HG03469 (cell line): ENCODE measurements at regions not wholly inside any gene's neighbourhood (a gene's known extent, or its start where the extent isn't known, plus 50 kb on each side); places are given as distances from the start of the nearest gene placed in this dataset.
"Not testable (repeated sequence)": the region's sequence is repeated elsewhere in the genome, so short reads cannot be mapped to it uniquely, and the experiment has no call there.

Source experiments
- ATAC-seq: cut with Tn5 transposase; IDR thresholded peaks from one replicate; pipeline ENCODE4 v1.9.1; 2021; ENCODE audit warnings: mild to moderate bottlenecking, moderate library complexity, moderate number of reproducible peaks; ENCODE audit not compliant: unreplicated experiment

- ATAC-seq, result no peak
Observed at GRCh38 chr2:71926876-71927756, 220.5 kb downstream of the CYP26B1 start.

GRCh38 chr2:71926089-71926447, 221.6 kb downstream of the CYP26B1 start:
- ATAC-seq, result no peak

DNA sequence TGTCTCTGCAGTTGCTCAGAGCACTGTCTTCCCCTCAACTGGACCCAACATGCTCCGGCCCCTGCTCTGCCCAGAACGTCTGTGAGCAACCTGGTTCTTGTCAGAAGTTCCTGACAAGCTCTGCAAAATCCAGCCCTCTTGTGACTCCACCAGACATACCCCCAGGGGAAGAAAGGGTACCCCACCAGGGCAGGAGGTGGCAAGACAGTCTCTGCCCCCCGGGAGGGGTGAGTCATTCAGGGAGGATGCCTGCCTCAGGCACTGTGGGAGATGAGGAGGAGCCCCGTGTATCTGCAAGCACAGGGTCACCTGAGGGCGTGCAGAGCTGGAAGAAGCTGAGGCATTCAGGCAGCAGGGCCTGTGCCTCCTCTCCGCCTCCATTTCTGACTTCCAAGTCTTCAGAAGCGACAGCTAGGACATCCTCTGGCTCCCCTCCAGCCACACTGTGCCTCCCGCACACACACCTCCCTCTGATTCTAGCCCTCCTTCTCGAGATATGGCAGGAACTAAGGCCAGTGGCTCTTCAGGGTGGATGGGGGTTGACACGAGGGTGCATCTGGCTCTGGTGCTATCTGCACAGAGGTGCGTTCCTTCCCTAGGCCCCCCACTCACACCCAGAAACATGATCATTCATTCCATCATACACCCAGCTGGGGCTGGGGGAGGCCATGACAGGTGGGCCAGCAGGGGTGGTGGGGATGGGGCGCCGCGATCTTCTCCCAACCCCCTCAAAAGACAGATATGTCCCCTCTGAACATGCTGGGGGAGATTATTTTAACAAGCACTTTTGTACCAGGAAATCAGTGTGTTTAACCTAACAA, 222.2 kb downstream of the CYP26B1 start:
- ATAC-seq, result no peak

GRCh38 chr2:71923887-71924533, 223.7 kb downstream of the CYP26B1 start:
- peak; percentile 74 for ATAC-seq

GRCh38 chr2:71923143-71923525, 224.5 kb downstream of the CYP26B1 start:
- no peak for ATAC-seq

GRCh38 chr2:71922499-71923142, 225.0 kb downstream of the CYP26B1 start:
- no peak for ATAC-seq

DNA sequence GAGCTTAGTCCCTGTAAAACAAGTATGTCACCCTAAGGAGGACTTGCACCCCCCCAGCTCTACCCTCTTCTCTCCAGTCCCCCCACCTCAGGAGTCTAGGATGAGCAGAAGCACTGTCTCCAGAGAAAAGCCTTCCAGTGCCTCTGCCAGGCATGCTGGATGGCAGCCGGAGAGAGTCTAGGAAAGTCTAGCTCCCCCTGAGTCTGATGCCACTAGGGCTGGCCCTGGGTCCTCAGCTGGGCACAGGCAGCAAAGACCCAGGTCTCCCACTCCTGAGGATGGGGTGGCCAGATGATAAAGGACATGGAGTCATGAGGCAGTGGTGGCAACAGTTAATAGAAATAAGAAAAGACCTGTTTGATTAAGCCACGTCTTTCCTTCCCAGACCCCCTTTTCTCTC, 225.6 kb downstream of the CYP26B1 start:
- no peak for ATAC-seq

DNA sequence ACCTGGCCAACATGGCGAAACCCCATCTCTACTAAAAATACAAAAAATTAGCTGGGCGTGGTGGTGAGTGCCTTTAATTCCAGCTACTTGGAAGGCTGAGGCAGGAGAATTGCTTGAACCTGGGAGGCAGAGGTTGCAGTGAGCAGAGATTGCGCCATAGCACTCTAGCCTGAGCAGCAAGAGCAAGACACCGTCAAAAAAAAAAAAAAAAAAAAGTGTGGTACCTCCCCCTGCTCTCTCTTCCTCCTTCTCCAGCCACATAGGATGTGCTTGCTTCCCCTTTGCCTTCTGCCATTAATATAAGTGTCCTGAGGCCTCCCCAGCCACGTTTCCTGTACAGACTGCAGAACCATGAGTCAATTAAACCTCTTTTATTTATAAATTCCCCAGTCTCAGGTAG, 226.8 kb downstream of the CYP26B1 start:
- not testable (repeated sequence) for ATAC-seq

GRCh38 chr2:71919708-71920107, 228.0 kb downstream of the CYP26B1 start:
- no peak for ATAC-seq

- ATAC-seq, result no peak
Observed at GRCh38 chr2:71910277-71910676, 237.4 kb downstream of the CYP26B1 start.

DNA sequence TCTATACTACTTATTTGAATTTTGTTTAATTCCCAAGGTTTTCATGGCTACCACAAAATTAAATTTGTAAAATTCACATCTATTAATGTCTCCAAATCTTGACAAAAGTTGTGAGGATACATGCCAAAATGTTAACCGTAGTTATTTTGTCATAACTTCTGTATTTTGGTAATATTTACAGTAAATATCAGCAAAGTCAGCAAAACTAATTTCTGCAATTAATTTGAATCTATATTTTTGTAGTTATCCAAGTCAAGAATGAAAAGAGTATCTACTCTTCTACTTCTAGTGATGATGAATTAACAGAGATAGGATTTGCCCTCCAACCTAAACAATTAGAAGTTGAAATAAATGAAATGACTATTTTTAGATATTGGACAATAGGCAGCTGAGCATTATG, 238.9 kb downstream of the CYP26B1 start:
- no peak for ATAC-seq

DNA sequence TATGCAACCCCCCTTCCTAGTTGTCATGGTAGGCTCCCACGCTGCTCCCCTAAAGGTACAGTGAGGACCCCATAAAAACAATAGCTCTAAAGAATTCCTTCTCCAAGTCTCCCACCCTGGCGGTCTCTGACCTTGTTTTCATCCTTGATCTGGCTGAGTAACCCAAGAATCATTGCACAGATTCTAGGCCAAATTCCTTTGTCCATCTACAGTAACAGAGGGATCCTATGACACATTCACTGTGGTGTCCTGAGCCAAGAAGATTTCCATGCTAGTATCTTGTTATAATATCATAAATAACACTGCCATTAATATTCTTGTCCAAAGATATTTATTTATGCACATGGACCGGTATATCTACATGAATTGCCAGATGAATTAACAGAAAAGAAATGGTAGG, 240.2 kb downstream of the CYP26B1 start:
- no peak for ATAC-seq

GRCh38 chr2:71906357-71906973, 241.2 kb downstream of the CYP26B1 start:
- ATAC-seq, result no peak

DNA sequence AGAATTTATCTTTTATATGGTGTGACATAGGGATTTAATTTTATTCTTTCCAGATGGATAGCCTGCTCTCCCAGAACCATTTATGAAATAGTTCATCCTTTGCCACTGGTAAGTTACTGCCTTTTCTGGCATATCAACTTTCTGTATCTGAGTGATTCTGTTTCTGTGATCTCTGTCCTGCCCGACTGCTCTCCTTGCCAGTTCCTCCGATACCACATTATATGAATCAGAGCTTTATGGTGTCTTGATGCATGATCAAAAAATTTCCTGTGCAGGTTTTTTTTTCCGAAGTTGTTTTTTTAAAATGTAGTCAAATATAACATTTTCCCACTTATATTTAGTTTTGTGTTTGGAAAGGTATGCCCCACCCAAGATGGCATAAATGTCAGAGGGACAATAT, 242.5 kb downstream of the CYP26B1 start:
- no peak for ATAC-seq

- no peak for ATAC-seq
Observed at GRCh38 chr2:71903841-71904240, 243.8 kb downstream of the CYP26B1 start.

- ATAC-seq, result no peak
Observed at GRCh38 chr2:71901466-71901865, 246.2 kb downstream of the CYP26B1 start.

GRCh38 chr2:71898851-71899681, 248.6 kb downstream of the CYP26B1 start:
- no peak for ATAC-seq

GRCh38 chr2:71898375-71898774, 249.3 kb downstream of the CYP26B1 start:
- no peak for ATAC-seq

- ATAC-seq, result no peak
Observed at GRCh38 chr2:71897836-71898235, 249.8 kb downstream of the CYP26B1 start.

- no peak for ATAC-seq
Observed at GRCh38 chr2:71897137-71897480, 250.6 kb downstream of the CYP26B1 start.
